H1 (cell line): ENCODE measurements at regions not wholly inside any gene's neighbourhood (a gene's known extent, or its start where the extent isn't known, plus 50 kb on each side); places are given as distances from the start of the nearest gene placed in this dataset.

Experiments
- CTCF ChIA-PET: fragments of 300-600 bp; sonication (Branson Sonifier 250); formaldehyde crosslinking; loops from one replicate; lab custom pipeline; 2021; ENCODE audit not compliant: partially characterized antibody; lab: Charles Lee
- POLR2A ChIA-PET: fragments of 300-600 bp; sonication (Branson Sonifier 250); formaldehyde crosslinking; loops from one replicate; lab custom pipeline; 2021; ENCODE audit warnings: inconsistent platforms; ENCODE audit not compliant: partially characterized antibody; lab: Charles Lee
- DNase-seq, 2 experiments: peaks; one replicate each; pipeline versions ENCODE4 v3.0.0 to v3.0.0-alpha.2; 2010 to 2022; ENCODE audit warnings: low spot score in 2 of 2, low read depth in 1 of 2, mixed read lengths in 1 of 2
- FAIRE-seq: peaks from 2 replicates; lab custom pipeline; 2011; peaks lifted over from hg19 to GRCh38; lab: Jason Lieb, UNC
- H2AFZ ChIP-seq: 2 replicates; pipeline ENCODE4 v1.8.1; 2012; ENCODE audit warnings: low read length, inconsistent platforms
- H2AK5ac ChIP-seq: 2 replicates; pipeline ENCODE4 v1.6.1; 2013; ENCODE audit warnings: low read depth, low read length
- H2BK120ac ChIP-seq: replicated peaks from 2 replicates; pipeline ENCODE3; 2013; ENCODE audit warnings: low read depth, low read length, inconsistent platforms
- H2BK12ac ChIP-seq: 2 replicates; pipeline ENCODE4 v1.6.1; 2013; ENCODE audit warnings: low read depth, low read length
- H2BK15ac ChIP-seq: 2 replicates; pipeline ENCODE4 v1.6.1; 2013; ENCODE audit warnings: low read length
- H2BK20ac ChIP-seq: 2 replicates; pipeline ENCODE4 v1.6.1; 2013; ENCODE audit warnings: low read length
- H2BK5ac ChIP-seq: 2 replicates; pipeline ENCODE4 v1.6.1; 2013; ENCODE audit warnings: low read depth, low read length
- H3K14ac ChIP-seq: 2 replicates; pipeline ENCODE4 v1.6.1; 2013; ENCODE audit warnings: inconsistent platforms; ENCODE audit not compliant: insufficient read length
- H3K18ac ChIP-seq: 2 replicates; pipeline ENCODE4 v1.6.1; 2013; ENCODE audit warnings: low read length; ENCODE audit errors: extremely low read depth
- H3K23ac ChIP-seq: 2 replicates; pipeline ENCODE4 v1.6.1; 2013; ENCODE audit warnings: inconsistent platforms; ENCODE audit not compliant: insufficient read length
- H3K23me2 ChIP-seq: 2 replicates; pipeline ENCODE4 v1.6.1; 2013; ENCODE audit warnings: low read depth, low read length
- H3K27ac ChIP-seq: 2 replicates; pipeline ENCODE4 v1.6.1; 2011; ENCODE audit warnings: low read depth, low read length, inconsistent platforms
- H3K27me3 ChIP-seq, 4 experiments: replicated peaks in 1 of 4; 1 replicate in 1 of 4; 2 replicates in 3 of 4; pipeline versions ENCODE4 v1.6.1 to v1.8.1; 2011 to 2013; ENCODE audit warnings: low read length in 3 of 4, mild to moderate bottlenecking in 3 of 4, inconsistent platforms in 2 of 4, mixed read lengths in 2 of 4, moderate library complexity in 1 of 4; ENCODE audit not compliant: control insufficient read depth in 3 of 4, insufficient read depth in 3 of 4; ENCODE audit errors: extremely low read depth in 1 of 4
- H3K36me3 ChIP-seq, 4 experiments: 2 replicates each; pipeline versions ENCODE4 v1.6.1 to v1.8.1; 2011 to 2013; ENCODE audit warnings: mild to moderate bottlenecking in 4 of 4, low read length in 3 of 4, moderate library complexity in 2 of 4, control low read depth in 1 of 4, inconsistent platforms in 1 of 4; ENCODE audit not compliant: insufficient read depth in 4 of 4, control insufficient read depth in 2 of 4
- H3K4ac ChIP-seq: replicated peaks from 2 replicates; pipeline ENCODE3; 2013; ENCODE audit warnings: low read length, low read depth, mixed read lengths, inconsistent platforms; ENCODE audit not compliant: insufficient read length
- H3K4me1 ChIP-seq, 4 experiments: replicated peaks in 1 of 4; 1 replicate in 1 of 4; 2 replicates in 3 of 4; pipeline versions ENCODE4 v1.6.1 to v1.8.1; 2011 to 2013; ENCODE audit warnings: low read length in 3 of 4, inconsistent platforms in 2 of 4, mixed read lengths in 1 of 4; ENCODE audit not compliant: insufficient read depth in 4 of 4, control insufficient read depth in 3 of 4
- H3K4me2 ChIP-seq, 2 experiments: 2 replicates each; pipeline versions ENCODE4 v1.6.1 to v1.8.1; 2011 to 2013; ENCODE audit warnings: low read depth in 2 of 2, low read length in 2 of 2, control low read depth in 1 of 2, inconsistent platforms in 1 of 2, mild to moderate bottlenecking in 1 of 2; ENCODE audit not compliant: insufficient read depth in 1 of 2
- H3K4me3 ChIP-seq, 4 experiments: fragments of 200-600, 300-600 bp in 1 of 4; sonication (generic), shearing (Covaris generic), sonication (Bioruptor Twin) in 1 of 4; 2 replicates each; pipeline versions ENCODE4 v1.5.1 to v1.8.1; 2011 to 2016; ENCODE audit warnings: low read length in 4 of 4, low read depth in 3 of 4, control low read depth in 2 of 4, inconsistent platforms in 2 of 4, mild to moderate bottlenecking in 2 of 4, mixed read lengths in 1 of 4, moderate library complexity in 1 of 4; ENCODE audit not compliant: insufficient read depth in 2 of 4; ENCODE audit errors: extremely low read depth in 1 of 4
- H3K56ac ChIP-seq: replicated peaks from 2 replicates; pipeline ENCODE3; 2013; ENCODE audit warnings: low read depth, mild to moderate bottlenecking, mixed read lengths, low read length, inconsistent platforms; ENCODE audit not compliant: insufficient read length
- H3K79me1 ChIP-seq: 2 replicates; pipeline ENCODE4 v1.6.1; 2013; ENCODE audit warnings: low read depth, low read length, control low read depth
- H3K79me2 ChIP-seq, 2 experiments: 2 replicates each; pipeline versions ENCODE4 v1.6.1 to v1.8.1; 2012 to 2013; ENCODE audit warnings: low read length in 2 of 2, mild to moderate bottlenecking in 2 of 2, inconsistent platforms in 1 of 2; ENCODE audit not compliant: insufficient read depth in 2 of 2, control insufficient read depth in 1 of 2
- H3K9ac ChIP-seq, 4 experiments: replicated peaks in 1 of 4; 1 replicate in 1 of 4; 2 replicates in 3 of 4; pipeline versions ENCODE4 v1.6.1 to v1.8.1; 2011 to 2013; ENCODE audit warnings: low read depth in 3 of 4, low read length in 3 of 4, control low read depth in 2 of 4, mild to moderate bottlenecking in 2 of 4, moderate library complexity in 2 of 4, inconsistent platforms in 1 of 4; ENCODE audit errors: extremely low read depth in 1 of 4
- H3K9me3 ChIP-seq, 2 experiments: 2 replicates each; pipeline versions ENCODE4 v1.6.1 to v1.8.1; 2012 to 2013; ENCODE audit warnings: mild to moderate bottlenecking in 2 of 2, moderate library complexity in 2 of 2, control low read depth in 1 of 2, inconsistent platforms in 1 of 2, low read depth in 1 of 2, low read length in 1 of 2, mixed read lengths in 1 of 2; ENCODE audit not compliant: insufficient read depth in 2 of 2
- H4K20me1 ChIP-seq, 2 experiments: replicated peaks in 1 of 2; 2 replicates each; pipeline versions ENCODE3 to v1.8.1; 2011 to 2013; ENCODE audit warnings: inconsistent platforms in 2 of 2, low read length in 2 of 2, mild to moderate bottlenecking in 1 of 2; ENCODE audit not compliant: insufficient read depth in 2 of 2, control insufficient read depth in 1 of 2
- H4K5ac ChIP-seq: 2 replicates; pipeline ENCODE4 v1.6.1; 2013; ENCODE audit warnings: low read length, low read depth, mixed read lengths, inconsistent platforms; ENCODE audit not compliant: insufficient read length
- H4K8ac ChIP-seq: 2 replicates; pipeline ENCODE4 v1.8.0; 2013; ENCODE audit warnings: mild to moderate bottlenecking, moderate library complexity, low read length, inconsistent platforms; ENCODE audit not compliant: insufficient read depth; ENCODE audit errors: extremely low read depth
- H4K91ac ChIP-seq: replicated peaks from 2 replicates; pipeline ENCODE3; 2013; ENCODE audit warnings: low read length, mixed read lengths, inconsistent platforms; ENCODE audit not compliant: insufficient read length
- CEBPB ChIP-seq: IDR thresholded peaks from 2 replicates; pipeline ENCODE4 v1.6.1; 2012; ENCODE audit warnings: low read depth, low read length
- KDM1A ChIP-seq: fragments of 200-600, 300-600 bp; sonication (generic); IDR thresholded peaks from 2 replicates; pipeline ENCODE4 v1.7.1; 2016; ENCODE audit warnings: mild to moderate bottlenecking, low read length, borderline replicate concordance
- RAD21 ChIP-seq, 2 experiments: IDR thresholded peaks in 1 of 2; conservative IDR thresholded peaks in 1 of 2; 2 replicates each; pipeline ENCODE4 v1.6.1; 2011; ENCODE audit warnings: low read depth in 2 of 2, low read length in 2 of 2, improper control_type of control experiment in 1 of 2, inconsistent platforms in 1 of 2, mild to moderate bottlenecking in 1 of 2, moderate library complexity in 1 of 2
- WGBS, 2 experiments: shearing (Covaris generic) in 1 of 2; methylation state at CpG; one replicate each; pipeline versions ENCODE4 v1.1.6 to v1.1.7; 2013 to 2015; ENCODE audit warnings: low lambda C conversion rate in 2 of 2, mixed read lengths in 2 of 2, inconsistent platforms in 1 of 2, low coverage in 1 of 2, missing lambda C conversion rate in 1 of 2; ENCODE audit not compliant: insufficient replicate concordance in 2 of 2, insufficient coverage in 1 of 2, insufficient read length in 1 of 2; ENCODE audit errors: extremely low coverage in 1 of 2, missing lambda C conversion rate in 1 of 2; 5-methylcytosine and 5-hydroxymethylcytosine counted together
- TF ChIP-seq, protein P1 (sequence below), 3 experiments: IDR thresholded peaks; 1 replicate in 2 of 3; 2 replicates in 1 of 3; pipeline versions ENCODE4 v1.5.1 to v1.6.1; 2011; ENCODE audit warnings: low read length in 3 of 3, mild to moderate bottlenecking in 3 of 3, inconsistent platforms in 2 of 3, low read depth in 1 of 3, moderate library complexity in 1 of 3; ENCODE audit not compliant: insufficient read depth in 1 of 3; ENCODE audit errors: control extremely low read depth in 1 of 3

DNA sequence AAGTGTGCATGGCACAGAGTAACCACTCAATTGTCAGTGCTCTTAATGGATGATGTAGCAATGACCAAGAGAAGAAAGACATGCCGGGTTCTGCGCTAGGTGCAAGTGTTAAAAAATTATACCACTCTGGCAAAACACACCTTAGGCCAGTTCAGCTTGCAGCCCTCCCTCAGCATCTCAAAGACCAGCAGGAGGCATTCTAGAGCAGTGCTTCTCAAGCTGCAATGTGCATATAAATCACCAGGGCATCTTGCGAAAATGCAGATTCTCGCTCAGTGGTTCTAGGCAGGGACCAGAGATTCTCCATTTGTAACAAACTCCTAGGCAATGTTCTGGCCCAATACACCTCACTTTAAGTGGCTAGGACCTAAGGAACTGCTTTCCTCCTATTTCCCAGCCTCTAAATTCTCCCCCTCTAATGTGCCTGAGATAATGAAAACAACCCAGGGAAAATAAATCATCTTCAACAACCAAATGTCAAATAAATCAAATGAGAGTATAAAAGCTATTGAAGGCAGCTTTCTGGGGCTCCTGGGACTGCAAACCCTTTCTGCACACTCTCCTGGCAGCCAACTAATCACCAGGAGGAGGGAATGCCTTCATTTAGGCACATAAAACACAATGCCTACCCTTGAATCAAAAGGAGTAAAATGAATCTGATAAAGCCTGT lies 337.2 kb upstream of the API5 start:
- FAIRE-seq (peak; percentile 76), DNase-seq (peak in 1 of 2 experiments; percentile 23)
- H3K27ac ChIP-seq: no peak overlapping the region
- H2BK5ac ChIP-seq: no peak overlapping the region
- no peak overlapping the region for H2AFZ ChIP-seq
- no peak overlapping the region for H2BK15ac ChIP-seq
- H3K18ac ChIP-seq: no peak overlapping the region
- H3K23ac ChIP-seq: no peak overlapping the region
- POLR2A ChIA-PET: no interaction called here
- no peaks in the 10 kb centered on the region for H3K4me1 ChIP-seq
- H3K27me3 ChIP-seq: no peaks in the 10 kb centered on the region
- no peak overlapping the region for H2BK12ac ChIP-seq
- no peak overlapping the region for H3K4me2 ChIP-seq
- no peaks in the 10 kb centered on the region for H4K20me1 ChIP-seq
- H2BK20ac ChIP-seq: no peak overlapping the region
- no peak overlapping the region for H4K5ac ChIP-seq
- H3K4ac ChIP-seq: no peak overlapping the region
- WGBS, 2 experiments: 87% methylated on average over 4 of the region's 4 CpGs; no CpG with 5 or more reads in 1 of the 2 experiments
- no peak overlapping the region for H3K56ac ChIP-seq
- no peaks in the 10 kb centered on the region for H3K36me3 ChIP-seq
- peaks cover 0 to 2% of the 10 kb centered on the region in 2 experiments; a peak in 1 of 4 replicates for H3K9me3 ChIP-seq
- no peak overlapping the region for H2AK5ac ChIP-seq
- H2BK120ac ChIP-seq: no peak overlapping the region
- H3K14ac ChIP-seq: no peak overlapping the region
- H3K79me1 ChIP-seq: no peaks in the 10 kb centered on the region
- no peak overlapping the region for H4K91ac ChIP-seq
- H3K23me2 ChIP-seq: no peaks in the 10 kb centered on the region
- TF ChIP-seq CEBPB: 0 out of 2 replicates have a peak, but pooled peaks have one; percentile 15
- TF ChIP-seq KDM1A: no peak
- TF ChIP-seq, protein P1, sequence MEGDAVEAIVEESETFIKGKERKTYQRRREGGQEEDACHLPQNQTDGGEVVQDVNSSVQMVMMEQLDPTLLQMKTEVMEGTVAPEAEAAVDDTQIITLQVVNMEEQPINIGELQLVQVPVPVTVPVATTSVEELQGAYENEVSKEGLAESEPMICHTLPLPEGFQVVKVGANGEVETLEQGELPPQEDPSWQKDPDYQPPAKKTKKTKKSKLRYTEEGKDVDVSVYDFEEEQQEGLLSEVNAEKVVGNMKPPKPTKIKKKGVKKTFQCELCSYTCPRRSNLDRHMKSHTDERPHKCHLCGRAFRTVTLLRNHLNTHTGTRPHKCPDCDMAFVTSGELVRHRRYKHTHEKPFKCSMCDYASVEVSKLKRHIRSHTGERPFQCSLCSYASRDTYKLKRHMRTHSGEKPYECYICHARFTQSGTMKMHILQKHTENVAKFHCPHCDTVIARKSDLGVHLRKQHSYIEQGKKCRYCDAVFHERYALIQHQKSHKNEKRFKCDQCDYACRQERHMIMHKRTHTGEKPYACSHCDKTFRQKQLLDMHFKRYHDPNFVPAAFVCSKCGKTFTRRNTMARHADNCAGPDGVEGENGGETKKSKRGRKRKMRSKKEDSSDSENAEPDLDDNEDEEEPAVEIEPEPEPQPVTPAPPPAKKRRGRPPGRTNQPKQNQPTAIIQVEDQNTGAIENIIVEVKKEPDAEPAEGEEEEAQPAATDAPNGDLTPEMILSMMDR (IDR thresholded peaks at IDR 0.05; ENCODE audit: control extremely low read depth in 1 of 3, insufficient read depth in 1 of 3, low read depth in 1 of 3, low read length in 3 of 3): peak; percentile 32 to 77 (median 65)
- peak; percentile 58 to 70 for TF ChIP-seq RAD21 (IDR thresholded peaks at IDR 0.05 in 1 of 2, conservative IDR thresholded peaks at IDR 0.05 in 1 of 2; ENCODE audit: low read depth in 2 of 2, low read length in 2 of 2)
- H4K8ac ChIP-seq: no peak overlapping the region
- H3K4me3 ChIP-seq: no peak overlapping the region
- CTCF ChIA-PET: interaction anchor here (1.1 to 6.9 kb wide), 11 partner anchors 8 to 308 kb away, joined by 3 to 42 read pairs (median 8); no protein-coding TSS in a partner anchor
- H3K9ac ChIP-seq: no peak overlapping the region
- no peaks in the 10 kb centered on the region for H3K79me2 ChIP-seq
